ENCODE measurements at regions not wholly inside any gene's neighbourhood (a gene's known extent, or its start where the extent isn't known, plus 50 kb on each side); places are given as distances from the start of the nearest gene placed in this dataset.

- Histone ChIP-seq H3K4me3 (ENCODE audit: low read depth, low read length) (no peak overlapping the region), H3K36me3 (ENCODE audit: control insufficient read depth in 2 of 2, insufficient read depth in 1 of 2, low read length in 2 of 2) (no peaks in the 10 kb centered on the region), H3K4me1 (ENCODE audit: control insufficient read depth, insufficient read depth, low read length) (no peaks in the 10 kb centered on the region), H3K9me3 (ENCODE audit: control insufficient read depth, insufficient read depth, low read depth, low read length) (no peaks in the 10 kb centered on the region), H3K27ac (ENCODE audit: extremely low read depth, low read depth, low read length) (no peak overlapping the region)
- CTCF ChIA-PET = no interaction called here
- POLR2A ChIA-PET = no interaction called here
- TF ChIP-seq ZNF830 (tag by site-specific recombination; IDR thresholded peaks at IDR 0.05; ENCODE audit: low read depth) (no peak), ZFHX2 (tag by site-specific recombination; conservative IDR thresholded peaks at IDR 0.05) (no peak), ZNF366 (tag by site-specific recombination; conservative IDR thresholded peaks at IDR 0.05) (no peak), ZNF302 (tag by site-specific recombination; IDR thresholded peaks at IDR 0.05; ENCODE audit: low read depth) (no peak), ZNF324 (tag by site-specific recombination; IDR thresholded peaks at IDR 0.05) (no peak), ZNF560 (tag by site-specific recombination; IDR thresholded peaks at IDR 0.05; ENCODE audit: borderline replicate concordance) (no peak), OSR2 (tag by site-specific recombination; IDR thresholded peaks at IDR 0.05) (no peak), ATF2 (tag by site-specific recombination; IDR thresholded peaks at IDR 0.05; ENCODE audit: low read depth) (no peak), ZNF202 (tag by site-specific recombination; IDR thresholded peaks at IDR 0.05; ENCODE audit: borderline replicate concordance) (no peak)
Observed at GRCh38 chr13:89502286-89502685, 1831.1 kb downstream of the SLITRK5 start.

- TF ChIP-seq TRIM28 (IDR thresholded peaks at IDR 0.05; ENCODE audit: borderline replicate concordance, low read length) (peak; percentile 62; the same call in 1 of the 2 replicates), ZNF707 (tag by site-specific recombination; IDR thresholded peaks at IDR 0.05) (no peak)
- Histone ChIP-seq H3K4me3 (ENCODE audit: low read depth, low read length) (no peak overlapping the region), H3K9me3 (ENCODE audit: control insufficient read depth, insufficient read depth, low read depth, low read length) (no peaks in the 10 kb centered on the region), H3K36me3 (ENCODE audit: control insufficient read depth in 2 of 2, insufficient read depth in 1 of 2, low read length in 2 of 2) (no peaks in the 10 kb centered on the region), H3K4me1 (ENCODE audit: control insufficient read depth, insufficient read depth, low read length) (no peaks in the 10 kb centered on the region), H3K27ac (ENCODE audit: extremely low read depth, low read depth, low read length) (no peak overlapping the region)
- ChIA-PET CTCF (interaction anchor here (0.6 to 0.8 kb wide), 2 partner anchors 115 to 188 kb away, joined by 3 to 4 read pairs; no protein-coding TSS in a partner anchor), POLR2A (no interaction called here)
Observed at GRCh38 chr13:89514534-89515312, 1832.8 kb upstream of the MIR17HG start.

- Histone ChIP-seq H3K27ac (ENCODE audit: extremely low read depth, low read depth, low read length) (no peak overlapping the region), H3K9me3 (ENCODE audit: control insufficient read depth, insufficient read depth, low read depth, low read length) (no peaks in the 10 kb centered on the region), H3K36me3 (ENCODE audit: control insufficient read depth in 2 of 2, insufficient read depth in 1 of 2, low read length in 2 of 2) (no peaks in the 10 kb centered on the region), H3K4me3 (ENCODE audit: low read depth, low read length) (no peak overlapping the region), H3K4me1 (ENCODE audit: control insufficient read depth, insufficient read depth, low read length) (no peaks in the 10 kb centered on the region)
- POLR2A ChIA-PET = no interaction called here
- CTCF ChIA-PET = no interaction called here
- TF ChIP-seq ZSCAN30 (tag by site-specific recombination; IDR thresholded peaks at IDR 0.05) = no peak
- no peak for TF ChIP-seq ZNF324 (tag by site-specific recombination; IDR thresholded peaks at IDR 0.05)
- no peak for TF ChIP-seq ZNF202 (tag by site-specific recombination; IDR thresholded peaks at IDR 0.05; ENCODE audit: borderline replicate concordance)
- no peak for TF ChIP-seq ZNF510 (tag by site-specific recombination; IDR thresholded peaks at IDR 0.05; ENCODE audit: insufficient replicate concordance)
- no peak for TF ChIP-seq ZNF626 (tag by site-specific recombination; IDR thresholded peaks at IDR 0.05)
- no peak for TF ChIP-seq ZNF169 (tag by site-specific recombination; IDR thresholded peaks at IDR 0.05)
- TF ChIP-seq ZNF155 (tag by site-specific recombination; IDR thresholded peaks at IDR 0.05) = no peak
- TF ChIP-seq ZNF18 (tag by site-specific recombination; IDR thresholded peaks at IDR 0.05) = no peak
- TF ChIP-seq SP7 (tag by site-specific recombination; IDR thresholded peaks at IDR 0.05) = no peak
- no peak for TF ChIP-seq ZFP3 (tag by site-specific recombination; IDR thresholded peaks at IDR 0.05; ENCODE audit: low read depth)
- no peak for TF ChIP-seq ZNF311 (tag by site-specific recombination; IDR thresholded peaks at IDR 0.05; ENCODE audit: borderline replicate concordance)
- no peak for TF ChIP-seq ZBTB21 (tag by site-specific recombination; IDR thresholded peaks at IDR 0.05)
- TF ChIP-seq ZNF747 (tag by site-specific recombination; IDR thresholded peaks at IDR 0.05) = no peak
- TF ChIP-seq ZNF701 (tag by site-specific recombination; IDR thresholded peaks at IDR 0.05) = no peak
- no peak for TF ChIP-seq TSHZ1 (tag by site-specific recombination; IDR thresholded peaks at IDR 0.05; ENCODE audit: borderline replicate concordance)
- TF ChIP-seq ZNF341 (tag by site-specific recombination; IDR thresholded peaks at IDR 0.05; ENCODE audit: low read depth) = no peak
Observed at GRCh38 chr13:89515948-89516347, 1831.5 kb upstream of the MIR17HG start.

Data from HEK293 (cell line).